Naive B cell (primary cell): ENCODE measurements at regions not wholly inside any gene's neighbourhood (a gene's known extent, or its start where the extent isn't known, plus 50 kb on each side); places are given as distances from the start of the nearest gene placed in this dataset.

Experiments used
- ATAC-seq, 2 donors: fragments of 150-1000 bp; cut with Tn5 transposase; 2 replicates each; pipeline ENCODE4 v1.10.0; 2021; ENCODE audit warnings: low read depth in 2 of 2, mild to moderate bottlenecking in 2 of 2, moderate library complexity in 2 of 2
- DNase-seq: peaks from one replicate; pipeline ENCODE4 v3.0.0; 2022
- H3K27ac Mint-ChIP-seq, 6 donors: one replicate each; pipeline ENCODE4 v1.8.0; 2020 to 2022; ENCODE audit warnings: mild to moderate bottlenecking in 6 of 6, mixed read lengths in 6 of 6, moderate library complexity in 5 of 6, inconsistent platforms in 2 of 6
- H3K27me3 Mint-ChIP-seq, 3 donors: one replicate each; pipeline ENCODE4 v1.8.0; 2021 to 2022; ENCODE audit warnings: mixed read lengths in 3 of 3, mild to moderate bottlenecking in 1 of 3
- H3K36me3 Mint-ChIP-seq, 2 donors: one replicate each; pipeline ENCODE4 v1.8.0; 2020 to 2022; ENCODE audit warnings: mixed read lengths in 2 of 2, inconsistent platforms in 1 of 2, mild to moderate bottlenecking in 1 of 2
- H3K4me1 Mint-ChIP-seq, 3 donors: one replicate each; pipeline ENCODE4 v1.8.0; 2020 to 2022; ENCODE audit warnings: mixed read lengths in 3 of 3, inconsistent platforms in 1 of 3, mild to moderate bottlenecking in 1 of 3, moderate library complexity in 1 of 3
- H3K4me3 Mint-ChIP-seq, 8 donors: one replicate each; pipeline ENCODE4 v1.8.0; 2020 to 2022; ENCODE audit warnings: mild to moderate bottlenecking in 8 of 8, mixed read lengths in 8 of 8, moderate library complexity in 8 of 8, inconsistent platforms in 2 of 8
- H3K9me3 Mint-ChIP-seq, 7 donors: one replicate each; pipeline ENCODE4 v1.8.0; 2020 to 2022; ENCODE audit warnings: mixed read lengths in 7 of 7, mild to moderate bottlenecking in 5 of 7, inconsistent platforms in 2 of 7, moderate library complexity in 1 of 7

DNA sequence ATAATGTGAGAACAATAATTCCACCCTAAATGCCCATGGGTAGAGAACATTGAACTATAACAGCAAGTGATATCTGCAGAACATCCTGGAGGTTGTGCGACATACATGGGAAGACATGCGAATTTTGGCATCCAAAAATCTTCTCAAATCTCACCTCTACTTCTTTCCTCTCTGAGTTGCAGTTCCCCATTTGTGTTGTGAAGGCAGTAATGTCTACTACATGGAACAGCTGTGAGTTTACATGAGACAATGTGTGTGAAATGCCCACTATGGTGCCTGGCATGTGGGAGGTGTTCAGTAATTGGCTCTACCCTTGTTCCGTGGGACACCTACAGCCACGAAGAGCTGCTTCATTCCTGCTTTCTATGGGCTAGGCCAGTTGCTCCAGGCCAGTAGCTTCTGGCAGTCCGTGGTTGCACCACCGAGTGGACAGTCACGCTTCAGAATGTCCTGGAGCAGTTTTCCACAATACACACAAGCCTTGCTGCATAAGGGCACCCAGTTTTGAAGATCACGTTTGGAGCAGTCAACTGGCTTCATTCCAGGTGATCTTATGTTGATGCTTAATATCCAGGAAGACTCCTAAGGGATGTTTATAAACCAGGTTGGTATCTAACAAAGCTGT lies 297.7 kb downstream of the DEPDC1B start:
- Mint-ChIP-seq H3K36me3 (no peaks in the 10 kb centered on the region), H3K27ac (peak overlapping the region in 1 of 6 donors; percentile 61), H3K27me3 (peaks cover 0 to 4% (median 0%) of the 10 kb centered on the region in 3 donors), H3K4me3 (no peak overlapping the region), H3K4me1 (peaks cover 15 to 27% (median 16%) of the 10 kb centered on the region in 3 donors), H3K9me3 (peaks cover 0 to 3% (median 0%) of the 10 kb centered on the region in 7 donors)
- DNase-seq (peak; percentile 8), ATAC-seq (peak; percentile 49 to 63)

GRCh38 chr5:60401526-60401925 lies 298.4 kb downstream of the DEPDC1B start:
- peak overlapping the region in 1 of 6 donors; percentile 18 for H3K27ac Mint-ChIP-seq
- no peak overlapping the region for H3K4me3 Mint-ChIP-seq

DNA sequence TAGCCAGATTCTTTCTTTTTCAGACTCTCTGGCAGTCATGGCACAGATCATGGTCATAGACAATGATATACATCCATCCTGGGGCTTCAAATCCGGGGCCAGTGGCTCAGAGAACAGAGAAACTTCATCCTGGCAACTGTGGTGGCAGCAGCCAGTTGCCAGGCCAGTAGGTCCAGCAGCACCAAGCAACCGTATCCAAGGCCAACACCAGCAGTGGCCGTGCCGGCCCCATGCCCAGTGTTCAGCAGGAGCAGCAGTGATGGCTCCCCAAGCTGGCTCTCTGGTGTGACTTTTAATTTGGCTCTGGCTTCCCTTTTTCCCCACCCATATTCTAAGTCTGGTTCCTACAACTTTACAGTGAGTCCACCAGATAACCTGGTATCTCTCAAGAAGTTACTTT lies 300.5 kb downstream of the DEPDC1B start:
- no peak overlapping the region for H3K27ac Mint-ChIP-seq

More at GRCh38 chr5:60401526-60401925, 298.4 kb downstream of the DEPDC1B start:
- ATAC-seq: no peak
- Mint-ChIP-seq H3K4me1 (peaks cover 12 to 27% (median 16%) of the 10 kb centered on the region in 3 donors), H3K9me3 (peaks cover 0 to 3% (median 0%) of the 10 kb centered on the region in 7 donors), H3K36me3 (no peaks in the 10 kb centered on the region), H3K27me3 (no peaks in the 10 kb centered on the region)
- DNase-seq: no peak

GRCh38 chr5:60395712-60396329 lies 304.1 kb downstream of the DEPDC1B start:
- Mint-ChIP-seq H3K36me3 (no peaks in the 10 kb centered on the region), H3K9me3 (peaks cover 0 to 3% (median 0%) of the 10 kb centered on the region in 7 donors)
- no peak for ATAC-seq

More for the DNA sequence above, 300.5 kb downstream of the DEPDC1B start:
- Mint-ChIP-seq H3K36me3 (no peaks in the 10 kb centered on the region), H3K9me3 (peaks cover 0 to 3% (median 0%) of the 10 kb centered on the region in 7 donors), H3K4me1 (peaks cover 16 to 27% (median 16%) of the 10 kb centered on the region in 3 donors), H3K27me3 (no peaks in the 10 kb centered on the region), H3K4me3 (no peak overlapping the region)
- ATAC-seq (no peak), DNase-seq (no peak)

DNA sequence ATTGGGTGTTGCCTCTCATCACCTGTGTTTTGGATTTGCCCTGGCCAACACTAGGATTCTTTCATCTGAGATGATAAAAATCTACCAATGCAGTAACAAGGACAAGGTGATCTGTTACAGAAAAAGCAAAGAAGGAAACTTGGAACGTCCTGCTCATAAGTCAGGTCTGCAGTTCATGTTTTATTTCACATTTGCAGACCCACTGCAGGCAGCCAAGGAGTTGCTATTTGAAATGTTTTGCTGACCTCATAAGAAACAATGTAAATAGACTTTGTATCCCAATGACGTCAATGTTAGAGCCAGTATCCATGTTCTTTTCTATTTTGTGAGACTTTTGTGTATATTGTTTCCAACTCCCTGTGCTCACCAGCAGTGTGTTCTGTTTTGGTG lies 312.9 kb downstream of the DEPDC1B start:
- H3K27me3 Mint-ChIP-seq: no peaks in the 10 kb centered on the region
- ATAC-seq (no peak), DNase-seq (no peak)
- H3K36me3 Mint-ChIP-seq: no peaks in the 10 kb centered on the region
- H3K27ac Mint-ChIP-seq: peak overlapping the region in 1 of 6 donors; percentile 53
- no peak overlapping the region for H3K4me3 Mint-ChIP-seq
- peaks cover 0 to 2% (median 0%) of the 10 kb centered on the region in 7 donors for H3K9me3 Mint-ChIP-seq
- peaks cover 8 to 11% (median 11%) of the 10 kb centered on the region in 3 donors for H3K4me1 Mint-ChIP-seq

More at GRCh38 chr5:60395712-60396329, 304.1 kb downstream of the DEPDC1B start:
- Mint-ChIP-seq H3K4me1 (peaks cover 11 to 16% (median 15%) of the 10 kb centered on the region in 3 donors), H3K27me3 (no peaks in the 10 kb centered on the region), H3K27ac (peak overlapping the region in 1 of 6 donors; percentile 83), H3K4me3 (no peak overlapping the region)
- DNase-seq: no peak

DNA sequence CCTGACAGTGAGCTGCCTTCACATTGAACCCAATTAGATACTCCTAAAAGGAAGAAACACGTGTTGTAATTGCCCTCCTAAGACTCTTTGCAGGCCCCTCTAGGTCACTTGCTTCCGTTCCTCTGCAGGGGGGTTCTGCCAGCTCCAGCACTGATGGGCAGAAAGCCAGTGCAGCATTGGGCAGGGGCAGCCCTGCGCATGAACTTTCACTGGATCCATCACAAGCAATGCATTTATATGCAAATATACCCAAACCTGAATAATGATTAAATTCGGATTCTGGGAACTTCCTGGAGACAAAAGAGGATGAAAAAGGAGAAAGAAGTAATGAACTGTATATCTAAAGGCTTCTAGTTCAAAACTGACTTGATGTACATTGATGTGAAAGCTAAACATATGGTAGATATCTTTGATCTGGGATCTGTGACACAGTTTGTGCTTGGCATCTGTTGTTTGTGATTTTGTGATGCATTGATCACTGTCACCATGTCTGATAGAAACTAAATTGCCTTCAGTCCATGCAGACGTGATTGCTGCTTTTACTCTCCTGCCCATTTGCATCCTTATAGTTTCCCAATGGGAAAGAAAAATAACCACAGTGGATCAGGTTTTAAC lies 313.4 kb downstream of the DEPDC1B start:
- no peak overlapping the region for H3K4me3 Mint-ChIP-seq
- DNase-seq: no peak
- no peak for ATAC-seq
- H3K9me3 Mint-ChIP-seq: peaks cover 0 to 2% (median 0%) of the 10 kb centered on the region in 7 donors
- no peaks in the 10 kb centered on the region for H3K36me3 Mint-ChIP-seq
- peaks cover 8 to 11% (median 11%) of the 10 kb centered on the region in 3 donors for H3K4me1 Mint-ChIP-seq
- H3K27me3 Mint-ChIP-seq: no peaks in the 10 kb centered on the region
- no peak overlapping the region for H3K27ac Mint-ChIP-seq

GRCh38 chr5:60382716-60383115 lies 317.2 kb downstream of the DEPDC1B start:
- no peak overlapping the region for H3K4me3 Mint-ChIP-seq
- no peaks in the 10 kb centered on the region for H3K36me3 Mint-ChIP-seq
- H3K27me3 Mint-ChIP-seq: no peaks in the 10 kb centered on the region
- no peak for DNase-seq
- peaks cover 7 to 8% (median 8%) of the 10 kb centered on the region in 3 donors for H3K4me1 Mint-ChIP-seq
- ATAC-seq: peak in 1 of 2 donors; percentile 14
- peak overlapping the region in 1 of 6 donors; percentile 42 for H3K27ac Mint-ChIP-seq
- no peaks in the 10 kb centered on the region for H3K9me3 Mint-ChIP-seq

DNA sequence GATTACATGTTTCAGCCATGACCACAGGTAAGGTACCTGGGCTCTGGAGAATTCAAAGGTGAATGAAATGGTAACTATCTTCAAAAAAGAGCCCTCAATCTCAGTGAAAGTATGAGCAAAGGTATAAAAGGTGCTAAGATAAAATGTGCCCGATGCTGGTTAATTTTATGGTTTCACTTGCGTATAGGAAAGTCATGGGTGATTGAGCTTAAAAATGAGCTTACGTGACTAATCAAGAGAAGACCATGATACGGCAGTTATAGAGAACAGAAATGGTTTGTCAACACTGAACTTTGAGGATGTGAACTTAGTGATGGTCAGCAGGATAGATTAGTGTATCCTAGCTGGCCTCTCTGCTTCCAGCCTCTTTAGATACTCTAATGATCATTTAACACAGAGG lies 320.1 kb downstream of the DEPDC1B start:
- Mint-ChIP-seq H3K27ac (no peak overlapping the region), H3K4me3 (no peak overlapping the region), H3K36me3 (no peaks in the 10 kb centered on the region), H3K27me3 (no peaks in the 10 kb centered on the region), H3K4me1 (peaks cover 7 to 8% (median 7%) of the 10 kb centered on the region in 3 donors), H3K9me3 (no peaks in the 10 kb centered on the region)
- DNase-seq (no peak), ATAC-seq (no peak)

DNA sequence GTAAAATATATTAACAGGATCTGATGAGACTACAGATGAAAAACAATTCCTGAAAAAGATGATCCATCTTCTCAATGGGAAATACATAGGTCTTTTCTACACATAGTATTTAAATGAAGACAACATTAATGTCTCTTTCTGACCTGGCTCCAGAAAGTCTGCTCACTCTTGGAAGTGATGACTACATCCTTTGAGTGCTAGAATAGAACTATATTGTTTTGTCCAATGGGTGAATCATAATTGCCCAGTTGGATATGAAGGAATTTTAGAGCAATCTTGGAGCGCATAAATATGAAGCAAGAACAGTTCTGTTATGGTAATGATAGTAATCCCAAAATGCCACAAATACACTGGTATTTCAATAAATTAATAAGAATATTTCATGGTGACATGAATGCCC lies 322.1 kb downstream of the DEPDC1B start:
- peaks cover 0 to 5% (median 4%) of the 10 kb centered on the region in 3 donors for H3K4me1 Mint-ChIP-seq
- no peaks in the 10 kb centered on the region for H3K36me3 Mint-ChIP-seq
- H3K27ac Mint-ChIP-seq: no peak overlapping the region
- H3K27me3 Mint-ChIP-seq: no peaks in the 10 kb centered on the region
- DNase-seq (no peak), ATAC-seq (no peak)
- H3K4me3 Mint-ChIP-seq: no peak overlapping the region
- H3K9me3 Mint-ChIP-seq: no peaks in the 10 kb centered on the region

DNA sequence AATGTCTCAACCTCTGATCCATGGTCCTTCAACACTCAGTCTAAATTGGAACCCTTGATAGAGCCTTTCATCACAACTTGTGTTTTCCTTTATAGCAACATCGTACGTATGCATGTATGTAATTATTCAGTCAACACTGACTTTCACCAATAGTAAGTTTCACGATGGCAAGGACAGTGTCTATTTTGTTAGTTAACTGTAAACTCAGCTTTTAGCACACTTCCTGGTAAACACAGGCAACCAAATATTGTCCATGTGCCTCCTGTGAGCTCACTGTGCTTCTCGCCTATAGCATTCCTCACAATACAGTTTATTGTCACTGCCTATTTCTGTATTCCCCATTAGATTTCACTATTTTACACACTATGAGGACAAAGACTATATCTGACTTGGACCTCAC lies 323.1 kb downstream of the DEPDC1B start:
- Mint-ChIP-seq H3K27ac (peak overlapping the region in 1 of 6 donors; percentile 10), H3K36me3 (no peaks in the 10 kb centered on the region), H3K27me3 (no peaks in the 10 kb centered on the region), H3K9me3 (no peaks in the 10 kb centered on the region), H3K4me3 (no peak overlapping the region), H3K4me1 (no peaks in the 10 kb centered on the region)
- no peak for DNase-seq
- no peak for ATAC-seq

- no peak overlapping the region for H3K27ac Mint-ChIP-seq
- H3K9me3 Mint-ChIP-seq: no peaks in the 10 kb centered on the region
- H3K27me3 Mint-ChIP-seq: no peaks in the 10 kb centered on the region
- H3K36me3 Mint-ChIP-seq: no peaks in the 10 kb centered on the region
- no peak for ATAC-seq
- no peak overlapping the region for H3K4me3 Mint-ChIP-seq
- no peaks in the 10 kb centered on the region for H3K4me1 Mint-ChIP-seq
- DNase-seq: no peak
These were observed 325.6 kb downstream of the DEPDC1B start for GRCh38 chr5:60374409-60374808.

DNA sequence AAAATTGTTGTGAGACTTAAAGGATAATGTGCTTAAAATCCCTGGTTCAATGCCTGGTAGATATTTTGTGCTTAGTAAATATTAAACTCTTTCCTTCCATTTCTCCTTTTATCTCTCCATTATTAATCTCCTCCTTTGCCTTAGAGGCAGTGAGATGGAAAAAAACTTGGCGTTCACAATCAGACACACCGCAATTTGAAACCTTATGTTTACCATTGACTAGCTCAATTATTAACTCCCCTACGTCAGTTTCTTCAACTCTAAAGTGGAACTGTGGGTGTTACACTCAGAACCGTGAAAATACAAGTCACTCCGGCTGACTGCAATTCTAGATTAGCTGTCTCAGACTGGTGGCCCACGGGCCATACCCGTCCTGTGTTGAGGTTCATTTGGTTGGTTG lies 327.2 kb downstream of the DEPDC1B start:
- no peaks in the 10 kb centered on the region for H3K36me3 Mint-ChIP-seq
- H3K27ac Mint-ChIP-seq: peak overlapping the region in 1 of 6 donors; percentile 62
- no peaks in the 10 kb centered on the region for H3K9me3 Mint-ChIP-seq
- peaks cover 0 to 5% (median 0%) of the 10 kb centered on the region in 3 donors for H3K4me1 Mint-ChIP-seq
- DNase-seq: no peak
- ATAC-seq: no peak
- no peaks in the 10 kb centered on the region for H3K27me3 Mint-ChIP-seq
- H3K4me3 Mint-ChIP-seq: no peak overlapping the region

GRCh38 chr5:60371065-60371464 lies 328.9 kb downstream of the DEPDC1B start:
- peaks cover 0 to 5% (median 0%) of the 10 kb centered on the region in 3 donors for H3K4me1 Mint-ChIP-seq
- no peak overlapping the region for H3K4me3 Mint-ChIP-seq
- DNase-seq (no peak), ATAC-seq (no peak)
- H3K9me3 Mint-ChIP-seq: no peaks in the 10 kb centered on the region
- no peaks in the 10 kb centered on the region for H3K36me3 Mint-ChIP-seq
- no peak overlapping the region for H3K27ac Mint-ChIP-seq
- no peaks in the 10 kb centered on the region for H3K27me3 Mint-ChIP-seq

GRCh38 chr5:60370508-60370907 lies 329.5 kb downstream of the DEPDC1B start:
- H3K27me3 Mint-ChIP-seq: no peaks in the 10 kb centered on the region
- peak overlapping the region in 1 of 6 donors; percentile 21 for H3K27ac Mint-ChIP-seq
- DNase-seq: no peak
- H3K4me1 Mint-ChIP-seq: peaks cover 0 to 5% (median 0%) of the 10 kb centered on the region in 3 donors
- H3K4me3 Mint-ChIP-seq: no peak overlapping the region
- no peak for ATAC-seq
- no peaks in the 10 kb centered on the region for H3K36me3 Mint-ChIP-seq
- H3K9me3 Mint-ChIP-seq: no peaks in the 10 kb centered on the region
